Neural progenitor cell (in vitro differentiated cells): ENCODE measurements at regions not wholly inside any gene's neighbourhood (a gene's known extent, or its start where the extent isn't known, plus 50 kb on each side); places are given as distances from the start of the nearest gene placed in this dataset.

Source experiments
- CTCF ChIP-seq: fragments of 200-600 bp; sonication (generic); IDR thresholded peaks from 2 replicates; pipeline ENCODE4 v1.5.1; 2017; ENCODE audit warnings: antibody characterized with exemption, mild to moderate bottlenecking
- EZH2 ChIP-seq: fragments of 200-600 bp; sonication (generic); IDR thresholded peaks from 2 replicates; pipeline ENCODE4 v1.6.1; 2017; ENCODE audit warnings: antibody characterized with exemption, mild to moderate bottlenecking, moderate library complexity

GRCh38 chr4:38314663-38315062 is 349.3 kb upstream of the KLF3 start:
- no peak for TF ChIP-seq CTCF
- TF ChIP-seq EZH2: no peak
